HCT116 (cell line): ENCODE measurements at regions not wholly inside any gene's neighbourhood (a gene's known extent, or its start where the extent isn't known, plus 50 kb on each side); places are given as distances from the start of the nearest gene placed in this dataset.

Experiments
- ATAC-seq: fragments of 200-7000 bp; cut with Tn5 transposase; 2 replicates; pipeline ENCODE4 v1.9.1; 2020; ENCODE audit warnings: mild to moderate bottlenecking, moderate library complexity
- BruUV-seq: library from RNA; stranded (reverse); fragments of 400-500 nt; replicated peaks from 2 replicates; lab custom pipeline; 2021; lab: Mats Ljungman, UMichigan
- CTCF ChIA-PET: fragments of 300-600 bp; sonication (Branson Sonifier 250); formaldehyde crosslinking; loops from one replicate; lab custom pipeline; 2021; ENCODE audit warnings: antibody characterized with exemption; lab: Charles Lee
- POLR2A ChIA-PET: fragments of 300-600, 350-600 bp; sonication (Branson Sonifier 250); formaldehyde crosslinking; loops from one replicate; lab custom pipeline; 2021; ENCODE audit warnings: antibody characterized with exemption; lab: Charles Lee
- RAD21 ChIA-PET, 2 experiments: fragments of 300-600 bp; sonication (Branson Sonifier 250); formaldehyde crosslinking; loops; one replicate each; lab custom pipeline; 2023; ENCODE audit warnings: low total read pairs in 2 of 2; ENCODE audit not compliant: uncharacterized antibody in 2 of 2, unreplicated experiment in 2 of 2, low non-redundant PET in 1 of 2; lab: Charles Lee
- DNase-seq: peaks from one replicate; pipeline ENCODE4 v3.0.0-alpha.2; 2010; ENCODE audit warnings: low read depth, low spot score
- H2AFZ ChIP-seq: fragments of 200-600 bp; shearing (Covaris generic), sonication (generic); 2 replicates; pipeline ENCODE4 v1.6.1; 2017; ENCODE audit warnings: low read depth, mixed run types, mixed read lengths, antibody characterized with exemption, low read length; ENCODE audit not compliant: poor library complexity, severe bottlenecking
- H3K27ac ChIP-seq: 2 replicates; pipeline ENCODE4 v1.5.1; 2012; ENCODE audit warnings: low read depth, low read length
- H3K27me3 ChIP-seq: fragments of 200-600 bp; sonication (generic); 2 replicates; pipeline ENCODE4 v1.6.1; 2016; ENCODE audit warnings: mixed run types, low read length, mixed read lengths; ENCODE audit not compliant: insufficient read depth
- H3K36me3 ChIP-seq, 2 experiments: fragments of 200-500 bp in 1 of 2; fragments of 200-600 bp in 1 of 2; sonication (Bioruptor generic) in 1 of 2; sonication (generic) in 1 of 2; 2 replicates each; pipeline versions ENCODE4 v1.5.1 to v1.6.1; 2014 to 2016; ENCODE audit warnings: low read length in 2 of 2, inconsistent platforms in 1 of 2, mixed read lengths in 1 of 2, mixed run types in 1 of 2; ENCODE audit not compliant: insufficient read depth in 2 of 2, control insufficient read depth in 1 of 2
- H3K4me1 ChIP-seq, 2 experiments: fragments of 200-600 bp in 1 of 2; sonication (generic) in 1 of 2; 2 replicates each; pipeline versions ENCODE4 v1.5.1 to v1.6.1; 2012 to 2017; ENCODE audit warnings: low read length in 2 of 2, inconsistent platforms in 1 of 2, mild to moderate bottlenecking in 1 of 2, mixed read lengths in 1 of 2, mixed run types in 1 of 2, moderate library complexity in 1 of 2; ENCODE audit not compliant: insufficient read depth in 2 of 2, control insufficient read depth in 1 of 2
- H3K4me2 ChIP-seq: fragments of 200-600 bp; sonication (generic); 2 replicates; pipeline ENCODE4 v1.6.1; 2017; ENCODE audit warnings: mixed run types, low read length, mixed read lengths
- H3K4me3 ChIP-seq, 2 experiments: fragments of 200-600 bp in 1 of 2; sonication (generic) in 1 of 2; replicated peaks in 1 of 2; 2 replicates each; pipeline ENCODE4 v1.5.1; 2011 to 2016; ENCODE audit warnings: low read length in 2 of 2, control low read depth in 1 of 2, low read depth in 1 of 2, mild to moderate bottlenecking in 1 of 2, mixed read lengths in 1 of 2, mixed run types in 1 of 2
- H3K79me2 ChIP-seq: fragments of 200-600 bp; sonication (generic); 2 replicates; pipeline ENCODE4 v1.6.1; 2017; ENCODE audit warnings: mild to moderate bottlenecking, mixed run types, low read length, moderate library complexity, mixed read lengths; ENCODE audit not compliant: insufficient read depth
- H3K9ac ChIP-seq: fragments of 200-600 bp; sonication (generic); 2 replicates; pipeline ENCODE4 v1.6.1; 2016; ENCODE audit warnings: low read length, mixed read lengths
- H3K9me2 ChIP-seq: fragments of 200-600 bp; sonication (generic), shearing (Covaris generic); 2 replicates; pipeline ENCODE4 v1.6.1; 2017; ENCODE audit warnings: mixed run types, mild to moderate bottlenecking, moderate library complexity; ENCODE audit not compliant: insufficient read depth
- H3K9me3 ChIP-seq, 2 experiments: fragments of 200-500 bp in 1 of 2; fragments of 200-600 bp in 1 of 2; sonication (Bioruptor generic) in 1 of 2; sonication (generic) in 1 of 2; 2 replicates each; pipeline ENCODE4 v1.6.1; 2014 to 2017; ENCODE audit warnings: low read length in 2 of 2, mixed read lengths in 2 of 2, inconsistent platforms in 1 of 2, low read depth in 1 of 2, mild to moderate bottlenecking in 1 of 2, mixed run types in 1 of 2, moderate library complexity in 1 of 2; ENCODE audit not compliant: control insufficient read depth in 1 of 2, insufficient read depth in 1 of 2
- H4K20me1 ChIP-seq: fragments of 200-600 bp; sonication (generic), shearing (Covaris generic); 2 replicates; pipeline ENCODE4 v1.6.1; 2017; ENCODE audit warnings: mixed run types, mild to moderate bottlenecking, moderate library complexity; ENCODE audit not compliant: insufficient read depth
- EGR1 ChIP-seq: IDR thresholded peaks from 2 replicates; pipeline ENCODE4 v1.6.1; 2012; ENCODE audit warnings: low read depth
- ELF1 ChIP-seq: IDR thresholded peaks from 2 replicates; pipeline ENCODE4 v1.6.1; 2012; ENCODE audit warnings: low read depth, borderline replicate concordance
- POLR2AphosphoS5 ChIP-seq: IDR thresholded peaks from 2 replicates; pipeline ENCODE4 v1.6.1; 2011; ENCODE audit warnings: mild to moderate bottlenecking, low read depth, low read length, moderate library complexity
- SIN3A ChIP-seq: IDR thresholded peaks from 2 replicates; pipeline ENCODE4 v1.6.1; 2012; ENCODE audit warnings: low read depth
- TCF7L2 ChIP-seq: IDR thresholded peaks from 2 replicates; pipeline ENCODE4 v1.7.0; 2011; ENCODE audit warnings: borderline replicate concordance, inconsistent platforms; ENCODE audit not compliant: insufficient read depth, insufficient read length; ENCODE audit errors: extremely low read depth
- YY1 ChIP-seq: IDR thresholded peaks from 2 replicates; pipeline ENCODE4 v1.6.1; 2011; ENCODE audit warnings: low read length, low read depth, moderate library complexity, mild to moderate bottlenecking; ENCODE audit not compliant: insufficient replicate concordance; ENCODE audit errors: extremely low read depth
- ZFX ChIP-seq: fragments of 450-650 bp; IDR thresholded peaks from 2 replicates; pipeline ENCODE4 v1.6.1; 2017
- intact Hi-C: fragments of 100-400 bp; cut with micrococcal nuclease; formaldehyde crosslinking; loops from 2 replicates; pipeline ENCODE4 v1.10.0; 2022
- TF ChIP-seq, protein P1 (sequence below): IDR thresholded peaks from 2 replicates; pipeline ENCODE4 v1.6.1; 2011; ENCODE audit warnings: mild to moderate bottlenecking, low read length, moderate library complexity; ENCODE audit not compliant: insufficient replicate concordance; ENCODE audit errors: extremely low read depth
- TF ChIP-seq, protein P2 (sequence below), 3 experiments: fragments of 200-600 bp in 1 of 3; sonication (generic) in 1 of 3; IDR thresholded peaks in 2 of 3; conservative IDR thresholded peaks in 1 of 3; 2 replicates each; pipeline ENCODE4 v1.5.1; 2012 to 2017; ENCODE audit warnings: low read depth in 2 of 3, low read length in 2 of 3, antibody characterized with exemption in 1 of 3, borderline replicate concordance in 1 of 3, control low read depth in 1 of 3, mild to moderate bottlenecking in 1 of 3, mixed read lengths in 1 of 3, mixed run types in 1 of 3, moderate library complexity in 1 of 3; ENCODE audit not compliant: insufficient read depth in 1 of 3

DNA sequence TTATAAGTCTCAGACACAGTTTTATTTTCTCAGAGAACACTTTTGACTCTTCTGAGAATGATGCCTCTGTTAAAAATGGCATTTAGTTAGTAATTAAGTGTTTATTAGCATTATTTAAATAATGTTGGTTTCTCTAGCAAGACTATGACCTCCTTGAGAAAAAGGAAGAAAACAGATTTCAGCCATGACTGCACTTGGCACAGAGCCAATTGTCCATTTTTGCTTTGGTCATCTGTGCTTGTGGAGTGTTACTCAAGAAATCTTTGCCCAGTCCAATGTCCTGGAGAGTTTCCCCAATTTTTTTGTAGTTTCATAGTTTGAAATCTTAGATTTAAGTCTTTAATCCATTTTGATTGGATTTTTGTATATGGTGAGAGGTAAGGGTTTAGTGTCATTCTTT is 1229.4 kb upstream of the FAM98A start:
- RAD21 ChIA-PET = no interaction called here
- H3K36me3 ChIP-seq = no peaks in the 10 kb centered on the region
- intact Hi-C loops = no loop called here
- no peaks in the 10 kb centered on the region for H3K27me3 ChIP-seq
- H3K9me2 ChIP-seq = no peaks in the 10 kb centered on the region
- peaks cover 0 to 3% of the 10 kb centered on the region in 2 experiments; a peak in 2 of 4 replicates for H3K9me3 ChIP-seq
- H3K4me1 ChIP-seq = no peaks in the 10 kb centered on the region
- POLR2A ChIA-PET = no interaction called here
- CTCF ChIA-PET = no interaction called here
- H3K9ac ChIP-seq = no peak overlapping the region
- H3K79me2 ChIP-seq = no peaks in the 10 kb centered on the region
- no peak overlapping the region for H3K4me2 ChIP-seq
- no peaks in the 10 kb centered on the region for H4K20me1 ChIP-seq
- no peak overlapping the region for H2AFZ ChIP-seq
- TF ChIP-seq YY1 (no peak), ELF1 (no peak), EGR1 (no peak), TCF7L2 (no peak), ZFX (no peak), SIN3A (no peak), POLR2AphosphoS5 (no peak)
- TF ChIP-seq, protein P1, sequence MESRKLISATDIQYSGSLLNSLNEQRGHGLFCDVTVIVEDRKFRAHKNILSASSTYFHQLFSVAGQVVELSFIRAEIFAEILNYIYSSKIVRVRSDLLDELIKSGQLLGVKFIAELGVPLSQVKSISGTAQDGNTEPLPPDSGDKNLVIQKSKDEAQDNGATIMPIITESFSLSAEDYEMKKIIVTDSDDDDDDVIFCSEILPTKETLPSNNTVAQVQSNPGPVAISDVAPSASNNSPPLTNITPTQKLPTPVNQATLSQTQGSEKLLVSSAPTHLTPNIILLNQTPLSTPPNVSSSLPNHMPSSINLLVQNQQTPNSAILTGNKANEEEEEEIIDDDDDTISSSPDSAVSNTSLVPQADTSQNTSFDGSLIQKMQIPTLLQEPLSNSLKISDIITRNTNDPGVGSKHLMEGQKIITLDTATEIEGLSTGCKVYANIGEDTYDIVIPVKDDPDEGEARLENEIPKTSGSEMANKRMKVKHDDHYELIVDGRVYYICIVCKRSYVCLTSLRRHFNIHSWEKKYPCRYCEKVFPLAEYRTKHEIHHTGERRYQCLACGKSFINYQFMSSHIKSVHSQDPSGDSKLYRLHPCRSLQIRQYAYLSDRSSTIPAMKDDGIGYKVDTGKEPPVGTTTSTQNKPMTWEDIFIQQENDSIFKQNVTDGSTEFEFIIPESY = no peak
- TF ChIP-seq, protein P2, sequence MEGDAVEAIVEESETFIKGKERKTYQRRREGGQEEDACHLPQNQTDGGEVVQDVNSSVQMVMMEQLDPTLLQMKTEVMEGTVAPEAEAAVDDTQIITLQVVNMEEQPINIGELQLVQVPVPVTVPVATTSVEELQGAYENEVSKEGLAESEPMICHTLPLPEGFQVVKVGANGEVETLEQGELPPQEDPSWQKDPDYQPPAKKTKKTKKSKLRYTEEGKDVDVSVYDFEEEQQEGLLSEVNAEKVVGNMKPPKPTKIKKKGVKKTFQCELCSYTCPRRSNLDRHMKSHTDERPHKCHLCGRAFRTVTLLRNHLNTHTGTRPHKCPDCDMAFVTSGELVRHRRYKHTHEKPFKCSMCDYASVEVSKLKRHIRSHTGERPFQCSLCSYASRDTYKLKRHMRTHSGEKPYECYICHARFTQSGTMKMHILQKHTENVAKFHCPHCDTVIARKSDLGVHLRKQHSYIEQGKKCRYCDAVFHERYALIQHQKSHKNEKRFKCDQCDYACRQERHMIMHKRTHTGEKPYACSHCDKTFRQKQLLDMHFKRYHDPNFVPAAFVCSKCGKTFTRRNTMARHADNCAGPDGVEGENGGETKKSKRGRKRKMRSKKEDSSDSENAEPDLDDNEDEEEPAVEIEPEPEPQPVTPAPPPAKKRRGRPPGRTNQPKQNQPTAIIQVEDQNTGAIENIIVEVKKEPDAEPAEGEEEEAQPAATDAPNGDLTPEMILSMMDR (IDR thresholded peaks at IDR 0.05 in 2 of 3, conservative IDR thresholded peaks at IDR 0.05 in 1 of 3; ENCODE audit: borderline replicate concordance in 1 of 3, insufficient read depth in 1 of 3, low read depth in 2 of 3, low read length in 2 of 3) = no peak
- H3K27ac ChIP-seq = no peak overlapping the region
- ATAC-seq (no peak), DNase-seq (no peak)
- H3K4me3 ChIP-seq = no peak overlapping the region
- no TSS peak for BruUV-seq
